Peyer's patch (tissue), 4 donors: ENCODE measurements at regions not wholly inside any gene's neighbourhood (a gene's known extent, or its start where the extent isn't known, plus 50 kb on each side); places are given as distances from the start of the nearest gene placed in this dataset.

Source experiments
- POLR2A ChIP-seq, 2 donors: fragments of 450-650 bp; IDR thresholded peaks; one replicate each; pipeline ENCODE4 v1.5.1; 2017; ENCODE audit warnings: antibody characterized with exemption in 2 of 2, mild to moderate bottlenecking in 2 of 2, moderate library complexity in 2 of 2
- TF ChIP-seq, protein P1 (sequence below), 6 experiments: fragments of 450-650 bp in 4 of 6; fragments of 200-600 bp in 2 of 6; sonication (generic) in 1 of 6; IDR thresholded peaks; one replicate each; pipeline ENCODE4 v1.5.1; 2017 to 2019; ENCODE audit warnings: antibody characterized with exemption in 6 of 6, mild to moderate bottlenecking in 3 of 6, moderate library complexity in 1 of 6

DNA sequence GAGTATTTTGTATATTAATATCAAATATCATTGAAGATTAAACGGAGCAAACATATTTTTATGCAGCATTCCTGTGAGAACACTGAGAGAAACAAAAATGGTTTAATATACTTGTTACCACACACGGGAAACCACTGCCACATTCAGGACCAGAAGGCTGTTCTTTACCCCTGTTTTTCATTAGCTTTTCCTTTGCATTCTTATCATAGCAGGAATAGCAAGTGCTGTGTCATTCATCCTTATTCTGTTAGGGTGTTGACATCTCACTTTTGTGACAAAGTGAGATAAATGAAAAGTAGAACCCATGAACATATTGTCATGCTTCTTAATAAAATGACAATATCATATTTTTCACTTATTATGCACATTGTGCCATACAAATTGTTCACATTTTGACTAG is 212.4 kb upstream of the NDST4 start:
- TF ChIP-seq, protein P1, sequence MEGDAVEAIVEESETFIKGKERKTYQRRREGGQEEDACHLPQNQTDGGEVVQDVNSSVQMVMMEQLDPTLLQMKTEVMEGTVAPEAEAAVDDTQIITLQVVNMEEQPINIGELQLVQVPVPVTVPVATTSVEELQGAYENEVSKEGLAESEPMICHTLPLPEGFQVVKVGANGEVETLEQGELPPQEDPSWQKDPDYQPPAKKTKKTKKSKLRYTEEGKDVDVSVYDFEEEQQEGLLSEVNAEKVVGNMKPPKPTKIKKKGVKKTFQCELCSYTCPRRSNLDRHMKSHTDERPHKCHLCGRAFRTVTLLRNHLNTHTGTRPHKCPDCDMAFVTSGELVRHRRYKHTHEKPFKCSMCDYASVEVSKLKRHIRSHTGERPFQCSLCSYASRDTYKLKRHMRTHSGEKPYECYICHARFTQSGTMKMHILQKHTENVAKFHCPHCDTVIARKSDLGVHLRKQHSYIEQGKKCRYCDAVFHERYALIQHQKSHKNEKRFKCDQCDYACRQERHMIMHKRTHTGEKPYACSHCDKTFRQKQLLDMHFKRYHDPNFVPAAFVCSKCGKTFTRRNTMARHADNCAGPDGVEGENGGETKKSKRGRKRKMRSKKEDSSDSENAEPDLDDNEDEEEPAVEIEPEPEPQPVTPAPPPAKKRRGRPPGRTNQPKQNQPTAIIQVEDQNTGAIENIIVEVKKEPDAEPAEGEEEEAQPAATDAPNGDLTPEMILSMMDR (IDR thresholded peaks at IDR 0.05) = no peak
- no peak for TF ChIP-seq POLR2A (IDR thresholded peaks at IDR 0.05)
